ENCODE measurements at regions not wholly inside any gene's neighbourhood (a gene's known extent, or its start where the extent isn't known, plus 50 kb on each side); places are given as distances from the start of the nearest gene placed in this dataset.

DNA sequence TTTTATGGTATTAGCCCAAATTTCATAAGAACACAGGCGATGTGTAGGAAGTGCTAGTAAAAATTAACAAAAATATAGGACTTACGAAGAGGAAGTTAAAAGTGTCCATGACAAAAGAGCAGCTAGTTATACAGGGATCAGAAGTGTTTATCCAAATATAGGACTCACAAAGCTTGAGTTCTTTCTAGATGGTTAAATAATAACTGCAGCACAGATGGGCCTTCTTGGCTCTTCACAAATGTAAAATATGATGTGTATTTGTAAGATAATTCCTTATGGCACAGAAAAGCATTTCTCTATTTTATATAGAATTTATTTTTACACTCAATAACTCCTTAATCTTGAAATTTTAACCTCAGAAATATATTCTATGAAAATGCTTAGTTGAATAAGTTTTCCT lies 100.9 kb upstream of the SPHKAP start:
- TF ChIP-seq, protein P1, sequence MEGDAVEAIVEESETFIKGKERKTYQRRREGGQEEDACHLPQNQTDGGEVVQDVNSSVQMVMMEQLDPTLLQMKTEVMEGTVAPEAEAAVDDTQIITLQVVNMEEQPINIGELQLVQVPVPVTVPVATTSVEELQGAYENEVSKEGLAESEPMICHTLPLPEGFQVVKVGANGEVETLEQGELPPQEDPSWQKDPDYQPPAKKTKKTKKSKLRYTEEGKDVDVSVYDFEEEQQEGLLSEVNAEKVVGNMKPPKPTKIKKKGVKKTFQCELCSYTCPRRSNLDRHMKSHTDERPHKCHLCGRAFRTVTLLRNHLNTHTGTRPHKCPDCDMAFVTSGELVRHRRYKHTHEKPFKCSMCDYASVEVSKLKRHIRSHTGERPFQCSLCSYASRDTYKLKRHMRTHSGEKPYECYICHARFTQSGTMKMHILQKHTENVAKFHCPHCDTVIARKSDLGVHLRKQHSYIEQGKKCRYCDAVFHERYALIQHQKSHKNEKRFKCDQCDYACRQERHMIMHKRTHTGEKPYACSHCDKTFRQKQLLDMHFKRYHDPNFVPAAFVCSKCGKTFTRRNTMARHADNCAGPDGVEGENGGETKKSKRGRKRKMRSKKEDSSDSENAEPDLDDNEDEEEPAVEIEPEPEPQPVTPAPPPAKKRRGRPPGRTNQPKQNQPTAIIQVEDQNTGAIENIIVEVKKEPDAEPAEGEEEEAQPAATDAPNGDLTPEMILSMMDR (conservative IDR thresholded peaks at IDR 0.05): no peak
- no peak for TF ChIP-seq ZFX (IDR thresholded peaks at IDR 0.05)

Measured in C4-2B (cell line).